ENCODE measurements at regions not wholly inside any gene's neighbourhood (a gene's known extent, or its start where the extent isn't known, plus 50 kb on each side); places are given as distances from the start of the nearest gene placed in this dataset.

DNA sequence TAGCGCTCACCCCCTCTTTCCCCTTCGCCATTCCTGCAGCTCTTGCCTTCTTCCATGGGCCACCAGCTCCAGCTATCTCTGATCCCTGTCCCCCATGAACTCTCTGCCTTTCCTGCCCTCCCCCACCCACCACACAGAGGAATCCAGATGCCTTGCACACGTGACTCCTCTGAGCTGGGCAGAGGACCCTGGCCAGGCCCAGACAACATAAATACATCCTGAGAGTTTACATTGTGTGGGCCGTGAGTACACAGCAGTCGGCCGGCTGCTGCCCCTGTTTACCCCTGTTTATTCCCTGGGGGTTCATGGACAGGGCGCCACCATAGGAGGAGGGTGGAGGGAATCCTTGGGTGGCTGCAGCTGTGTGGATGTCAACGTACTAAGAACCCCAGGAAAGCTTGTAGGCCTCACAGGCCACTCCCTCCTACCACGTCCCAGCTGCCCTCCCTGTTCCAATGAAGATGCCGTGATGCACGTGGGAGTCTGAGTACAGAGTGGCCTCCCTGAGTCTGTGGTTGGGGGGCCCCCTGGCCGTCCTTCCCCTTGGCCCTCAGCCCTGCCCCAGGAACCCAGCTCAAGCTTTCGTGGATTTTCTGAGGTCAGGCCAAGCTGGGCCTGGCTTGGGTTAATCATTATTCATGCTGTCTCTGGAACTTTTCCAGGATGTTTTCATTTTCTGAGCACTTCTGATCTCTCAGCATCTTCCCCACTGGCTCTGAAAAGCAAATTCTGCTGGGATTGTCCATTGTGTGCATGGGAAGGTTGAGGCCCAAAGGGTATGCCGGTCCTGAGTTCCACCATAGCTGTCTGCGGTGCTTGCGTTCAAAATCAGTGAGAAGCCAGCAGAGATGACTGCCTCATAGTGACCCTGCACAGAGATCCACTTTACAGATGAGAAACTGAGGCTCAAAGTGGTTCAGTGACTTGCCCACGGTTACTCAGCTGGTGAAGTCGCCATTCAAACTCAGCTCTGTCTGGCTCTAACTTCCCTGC, 136.3 kb downstream of the MRPL14 start (continued):
- TF ChIP-seq ZNF275 (CRISPR knock-in tag; IDR thresholded peaks at IDR 0.05; ENCODE audit: borderline replicate concordance) (peak; percentile 92; the same call in 1 of the 2 replicates), ZNF703 (CRISPR knock-in tag; IDR thresholded peaks at IDR 0.05; ENCODE audit: borderline replicate concordance) (peak; percentile 91), ZGPAT (CRISPR knock-in tag; IDR thresholded peaks at IDR 0.05) (peak; percentile 99), ATF2 (CRISPR knock-in tag; IDR thresholded peaks at IDR 0.05) (peak; percentile 52), NCOA2 (CRISPR knock-in tag; IDR thresholded peaks at IDR 0.05) (peak; percentile 91), RFX3 (CRISPR knock-in tag; IDR thresholded peaks at IDR 0.05) (no peak), ZNF746 (CRISPR knock-in tag; IDR thresholded peaks at IDR 0.05) (peak; percentile 89; the same call in 1 of the 2 replicates), ZNF501 (CRISPR knock-in tag; IDR thresholded peaks at IDR 0.05) (peak; percentile 83; the same call in 1 of the 2 replicates), PAWR (CRISPR knock-in tag; IDR thresholded peaks at IDR 0.05; ENCODE audit: borderline replicate concordance) (no peak; the same call in 1 of the 2 replicates), ZFP62 (CRISPR knock-in tag; IDR thresholded peaks at IDR 0.05) (0 out of 2 replicates have a peak, but pooled peaks have one; percentile 46), CBX1 (IDR thresholded peaks at IDR 0.05; ENCODE audit: low read depth) (peak; percentile 78), ZNF562 (CRISPR knock-in tag; IDR thresholded peaks at IDR 0.05; ENCODE audit: borderline replicate concordance) (no peak), TMF1 (CRISPR knock-in tag; IDR thresholded peaks at IDR 0.05; ENCODE audit: low read depth) (peak; percentile 60; the same call in 1 of the 2 replicates), NFKB2 (CRISPR knock-in tag; IDR thresholded peaks at IDR 0.05; ENCODE audit: borderline replicate concordance) (peak; percentile 93; the same call in 1 of the 2 replicates), NFKBIZ (CRISPR knock-in tag; IDR thresholded peaks at IDR 0.05) (peak; percentile 88; the same call in 1 of the 2 replicates), KDM2A (CRISPR knock-in tag; IDR thresholded peaks at IDR 0.05; ENCODE audit: borderline replicate concordance, low read depth) (peak; percentile 79), ZNF337 (CRISPR knock-in tag; IDR thresholded peaks at IDR 0.05; ENCODE audit: borderline replicate concordance, low read depth) (no peak), ETV5 (CRISPR knock-in tag; IDR thresholded peaks at IDR 0.05; ENCODE audit: borderline replicate concordance) (peak; percentile 60)
- TF ChIP-seq, protein P1, sequence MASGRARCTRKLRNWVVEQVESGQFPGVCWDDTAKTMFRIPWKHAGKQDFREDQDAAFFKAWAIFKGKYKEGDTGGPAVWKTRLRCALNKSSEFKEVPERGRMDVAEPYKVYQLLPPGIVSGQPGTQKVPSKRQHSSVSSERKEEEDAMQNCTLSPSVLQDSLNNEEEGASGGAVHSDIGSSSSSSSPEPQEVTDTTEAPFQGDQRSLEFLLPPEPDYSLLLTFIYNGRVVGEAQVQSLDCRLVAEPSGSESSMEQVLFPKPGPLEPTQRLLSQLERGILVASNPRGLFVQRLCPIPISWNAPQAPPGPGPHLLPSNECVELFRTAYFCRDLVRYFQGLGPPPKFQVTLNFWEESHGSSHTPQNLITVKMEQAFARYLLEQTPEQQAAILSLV (CRISPR knock-in tag; IDR thresholded peaks at IDR 0.05; ENCODE audit: borderline replicate concordance), result peak; percentile 96
- TF ChIP-seq, protein P2, sequence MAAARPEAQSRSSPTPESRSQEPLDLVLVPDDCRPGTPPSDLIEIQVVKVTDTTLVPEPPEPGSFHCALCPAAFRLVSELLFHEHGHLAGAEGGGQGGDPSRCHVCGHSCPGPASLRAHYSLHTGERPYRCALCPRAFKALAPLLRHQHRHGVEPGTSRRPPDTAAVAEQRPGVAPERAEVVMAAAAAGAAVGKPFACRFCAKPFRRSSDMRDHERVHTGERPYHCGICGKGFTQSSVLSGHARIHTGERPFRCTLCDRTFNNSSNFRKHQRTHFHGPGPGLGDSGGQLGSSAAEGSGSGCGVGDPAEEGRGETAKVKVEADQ (CRISPR knock-in tag; IDR thresholded peaks at IDR 0.05; ENCODE audit: borderline replicate concordance), result peak; percentile 78; the same call in 1 of the 2 replicates
- TF ChIP-seq, protein P3, sequence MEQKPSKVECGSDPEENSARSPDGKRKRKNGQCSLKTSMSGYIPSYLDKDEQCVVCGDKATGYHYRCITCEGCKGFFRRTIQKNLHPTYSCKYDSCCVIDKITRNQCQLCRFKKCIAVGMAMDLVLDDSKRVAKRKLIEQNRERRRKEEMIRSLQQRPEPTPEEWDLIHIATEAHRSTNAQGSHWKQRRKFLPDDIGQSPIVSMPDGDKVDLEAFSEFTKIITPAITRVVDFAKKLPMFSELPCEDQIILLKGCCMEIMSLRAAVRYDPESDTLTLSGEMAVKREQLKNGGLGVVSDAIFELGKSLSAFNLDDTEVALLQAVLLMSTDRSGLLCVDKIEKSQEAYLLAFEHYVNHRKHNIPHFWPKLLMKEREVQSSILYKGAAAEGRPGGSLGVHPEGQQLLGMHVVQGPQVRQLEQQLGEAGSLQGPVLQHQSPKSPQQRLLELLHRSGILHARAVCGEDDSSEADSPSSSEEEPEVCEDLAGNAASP (CRISPR knock-in tag; IDR thresholded peaks at IDR 0.05; ENCODE audit: borderline replicate concordance), result peak; percentile 94; the same call in 1 of the 2 replicates
